DMS79 (cell line): ENCODE measurements at regions not wholly inside any gene's neighbourhood (a gene's known extent, or its start where the extent isn't known, plus 50 kb on each side); places are given as distances from the start of the nearest gene placed in this dataset.

Experiments
- DNase-seq: peaks from one replicate; lab custom pipeline; 2025; lab: John Stamatoyannopoulos, UW

GRCh38 chr6:105815661-105816555 is 270.2 kb upstream of the PRDM1 start:
- no peak for DNase-seq

- peak; percentile 72 for DNase-seq
Measured at GRCh38 chr6:105814745-105815536, 271.2 kb upstream of the PRDM1 start.

GRCh38 chr6:105810922-105811482 is 275.1 kb upstream of the PRDM1 start:
- DNase-seq = no peak

DNA sequence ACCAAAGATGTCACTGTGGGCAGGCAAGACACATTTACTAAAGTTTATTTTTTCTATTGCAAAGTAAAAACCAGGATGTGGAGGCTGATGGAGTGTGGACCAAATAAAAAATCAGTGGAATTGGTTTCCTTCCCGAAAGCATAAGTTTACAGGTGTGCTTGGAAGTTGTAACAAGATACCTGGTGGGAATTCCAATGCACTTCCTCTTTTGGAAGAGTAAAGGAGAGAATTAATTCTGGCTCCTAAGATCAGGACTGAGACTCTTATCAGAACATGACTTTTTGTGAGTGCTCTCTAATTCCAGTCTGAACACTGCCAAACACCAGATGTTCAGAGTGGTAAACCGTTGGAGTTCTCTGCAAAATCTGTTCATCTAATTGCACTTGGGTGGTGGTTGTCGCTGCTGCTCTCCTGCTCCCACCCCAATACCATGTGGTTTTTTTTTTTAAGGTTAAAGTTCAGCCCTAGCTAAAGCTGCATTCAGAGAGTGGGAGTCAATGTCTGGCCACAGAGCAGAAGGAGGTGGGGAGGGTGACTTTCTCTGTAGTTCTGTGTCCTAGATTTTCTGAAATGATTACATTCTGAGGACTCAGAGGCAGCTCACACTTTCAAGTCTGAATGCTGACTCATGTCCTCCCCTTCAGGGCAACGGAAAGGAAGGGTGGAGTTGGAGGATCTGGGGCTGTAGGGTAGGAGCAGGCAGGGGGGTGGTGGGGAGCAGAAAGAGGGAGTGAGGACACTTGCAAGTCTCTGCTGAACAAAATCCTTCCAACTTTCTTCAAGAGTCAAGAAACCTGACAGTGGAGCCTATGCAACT is 275.8 kb upstream of the PRDM1 start:
- DNase-seq = no peak

DNA sequence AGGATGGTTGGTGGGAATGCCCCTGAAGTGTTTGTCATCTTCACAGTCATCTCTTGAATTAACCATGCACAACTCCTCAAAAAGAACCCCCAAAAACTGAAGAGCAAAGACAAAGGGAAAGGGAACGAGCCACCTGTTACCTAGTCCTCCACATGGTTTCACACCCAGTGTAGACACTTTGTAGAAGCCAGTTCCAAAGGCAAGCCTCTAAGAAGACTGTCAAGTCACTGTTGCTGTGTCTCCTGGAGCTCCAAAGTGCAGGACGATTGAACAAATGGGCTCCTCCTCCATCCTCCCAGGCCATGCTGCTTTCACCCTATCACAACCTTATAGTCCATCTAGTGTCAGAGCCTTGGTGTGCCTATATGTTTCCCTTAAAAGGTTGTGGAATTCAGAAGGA is 277.6 kb upstream of the PRDM1 start:
- DNase-seq = no peak

DNA sequence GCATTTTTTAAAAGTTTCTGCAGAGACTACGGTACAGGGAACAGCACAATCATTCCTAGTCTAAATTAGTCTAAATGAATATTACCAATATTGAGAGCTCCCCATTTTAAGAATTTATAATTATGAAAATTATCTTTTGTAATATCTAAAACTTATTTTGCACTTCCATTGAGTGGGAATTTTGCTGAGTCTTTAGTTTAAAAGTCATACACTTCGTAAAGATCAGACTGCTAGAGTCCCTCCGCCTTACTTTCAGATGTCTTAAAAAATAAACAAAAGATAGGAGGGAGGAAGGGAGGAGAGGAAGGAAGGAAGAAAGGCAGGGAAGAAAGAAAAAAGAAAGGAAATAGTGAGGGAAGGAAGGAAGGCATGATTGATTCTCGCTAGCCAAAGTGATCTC is 278.2 kb upstream of the PRDM1 start:
- no peak for DNase-seq

- no peak for DNase-seq
Measured at GRCh38 chr6:105806486-105806920, 279.6 kb upstream of the PRDM1 start.

DNA sequence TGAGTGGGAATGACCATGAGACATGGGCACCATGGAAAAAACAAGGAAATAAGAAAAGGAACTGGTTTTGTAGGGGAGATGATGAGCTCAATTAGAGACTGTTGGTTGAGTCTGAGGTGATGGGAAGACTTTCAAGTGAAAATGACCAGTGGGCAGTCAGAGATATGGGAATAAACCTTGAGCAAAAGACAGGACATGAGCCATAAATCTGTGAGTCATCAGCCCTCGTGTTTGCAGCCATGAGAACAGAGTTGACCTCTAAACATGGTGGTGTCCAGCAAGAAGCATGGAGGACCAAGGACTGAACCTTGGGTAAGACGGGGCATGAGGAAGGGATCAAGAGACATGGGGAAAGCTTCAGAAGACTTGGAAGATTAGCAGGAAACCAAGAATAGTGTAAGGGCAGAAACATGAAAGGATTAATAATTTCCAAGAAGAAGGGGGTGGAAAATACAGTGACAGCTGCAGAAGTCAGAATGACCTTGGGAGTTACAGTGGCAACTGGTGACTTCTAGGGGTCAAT is 280.6 kb upstream of the PRDM1 start:
- no peak for DNase-seq

- DNase-seq = no peak
Measured at GRCh38 chr6:105804424-105804823, 281.7 kb upstream of the PRDM1 start.

GRCh38 chr6:105804000-105804399 is 282.1 kb upstream of the PRDM1 start:
- DNase-seq = no peak

DNA sequence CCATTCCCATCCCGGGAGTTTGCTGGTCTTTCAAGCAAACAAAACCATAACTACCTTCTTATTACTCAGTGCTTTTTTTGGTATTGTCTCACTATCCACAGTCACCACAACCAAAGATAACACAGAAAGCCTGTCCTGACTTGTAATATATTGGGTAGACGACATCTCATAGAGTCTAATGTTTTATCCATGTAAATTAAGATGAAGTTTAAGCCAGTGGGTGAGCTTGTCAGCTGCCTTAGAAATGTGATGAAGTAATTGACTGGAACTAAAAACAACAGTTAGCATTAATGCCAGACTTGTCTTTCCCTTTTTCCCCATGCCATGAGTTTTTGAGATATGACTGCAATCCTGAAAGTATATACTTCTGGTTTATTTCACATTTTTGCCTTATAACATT is 282.7 kb upstream of the PRDM1 start:
- no peak for DNase-seq

DNA sequence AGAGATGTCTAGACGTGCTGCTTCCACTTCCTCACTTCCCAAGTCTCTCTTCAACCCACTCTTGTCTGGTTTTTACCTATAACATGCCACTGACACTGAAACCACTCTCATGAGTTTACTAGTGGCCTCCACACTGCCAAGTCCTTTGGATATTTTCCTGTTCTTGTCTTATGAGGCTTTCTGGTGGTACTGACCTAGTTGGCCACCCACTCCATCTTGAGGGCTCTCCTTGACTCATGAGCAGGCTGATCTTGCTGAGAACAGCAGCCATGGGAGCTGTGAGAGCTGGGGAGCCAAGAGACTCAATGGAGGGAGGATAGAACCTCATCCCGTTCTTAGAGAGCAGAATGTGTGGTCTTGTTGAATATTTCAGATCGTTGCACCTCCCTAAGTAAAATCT is 283.4 kb upstream of the PRDM1 start:
- no peak for DNase-seq

GRCh38 chr6:105800871-105801270 is 285.3 kb upstream of the PRDM1 start:
- no peak for DNase-seq

GRCh38 chr6:105800398-105800797 is 285.7 kb upstream of the PRDM1 start:
- no peak for DNase-seq

GRCh38 chr6:105799056-105799455 is 287.1 kb upstream of the PRDM1 start:
- DNase-seq = no peak

- DNase-seq = no peak
Measured at GRCh38 chr6:105797983-105798453, 288.1 kb upstream of the PRDM1 start.

GRCh38 chr6:105797286-105797979 is 288.7 kb upstream of the PRDM1 start:
- DNase-seq = no peak

DNA sequence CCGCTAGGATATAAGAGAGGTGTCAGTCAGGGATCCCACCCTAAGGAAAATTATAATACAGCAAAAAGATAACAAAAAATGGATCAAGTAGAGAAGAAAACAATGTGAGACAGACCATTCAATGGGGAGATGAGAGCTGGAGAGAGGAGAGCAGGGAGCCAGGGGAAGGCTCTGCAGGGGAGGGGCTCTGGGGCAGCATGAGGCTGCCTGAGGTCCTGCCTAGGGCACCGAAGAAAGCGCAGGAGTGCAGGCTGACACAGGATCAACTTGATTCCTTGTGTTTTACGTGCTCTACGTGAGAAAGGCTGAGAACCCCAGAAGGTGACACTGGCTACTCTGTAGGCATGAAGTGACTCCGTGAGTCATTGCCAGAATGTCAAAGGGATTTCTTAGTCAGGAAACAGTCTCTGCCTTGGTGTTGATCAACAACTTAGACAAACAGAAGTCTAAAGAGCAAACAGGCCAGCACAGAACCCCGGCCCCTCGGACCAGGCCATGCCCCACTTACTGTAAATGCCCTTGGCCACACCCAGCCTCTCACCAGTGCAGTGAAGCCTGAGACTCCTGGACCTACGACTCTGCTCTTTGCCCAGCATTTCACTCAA is 290.1 kb upstream of the PRDM1 start:
- no peak for DNase-seq

DNA sequence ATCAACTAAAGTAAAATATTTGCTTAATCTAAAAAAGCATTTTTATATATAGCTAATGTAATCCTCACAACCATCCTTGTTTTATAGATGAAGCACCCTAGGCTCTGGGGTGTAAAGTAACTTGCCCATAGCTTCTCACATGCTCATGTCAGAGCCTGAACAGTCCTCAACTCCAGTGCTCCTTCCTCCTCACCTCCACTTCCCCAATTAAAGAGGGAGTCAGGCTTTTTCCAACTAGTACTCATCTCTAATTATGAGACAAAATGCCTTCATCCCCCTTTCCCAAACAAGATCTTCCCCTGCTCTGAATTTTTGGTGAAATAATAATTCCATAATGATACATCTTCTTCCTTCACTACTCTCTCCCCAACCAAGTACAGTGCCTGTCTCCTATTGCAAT is 290.8 kb upstream of the PRDM1 start:
- no peak for DNase-seq

- no peak for DNase-seq
Measured at GRCh38 chr6:105794870-105795269, 291.3 kb upstream of the PRDM1 start.

DNA sequence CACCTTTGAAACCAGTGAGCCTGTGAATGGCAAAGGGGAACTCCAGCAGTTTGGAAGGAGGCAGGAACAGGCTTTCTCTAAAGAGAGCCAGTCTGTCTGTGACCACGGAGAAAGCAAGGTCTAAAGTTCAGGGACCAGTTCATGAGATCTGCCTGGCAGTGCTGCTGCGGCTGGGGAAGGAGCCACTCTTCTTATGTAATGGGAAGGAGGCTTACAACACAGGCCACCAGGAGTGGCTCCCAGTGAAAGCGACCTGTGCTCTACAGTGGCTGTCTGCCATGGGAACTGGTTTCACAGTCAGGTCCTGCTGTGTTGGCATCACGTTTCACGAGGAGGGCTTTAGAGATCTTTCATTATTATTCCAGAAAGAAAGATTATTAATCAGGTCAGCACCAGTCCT is 291.9 kb upstream of the PRDM1 start:
- no peak for DNase-seq
